Activated naive CD8-positive, alpha-beta T cell treated with anti-CD3 and anti-CD28 coated beads, Interleukin-2, amount 10 ng/mL, durations not matched to agents 7 days and 5 days (primary cell): ENCODE measurements at regions not wholly inside any gene's neighbourhood (a gene's known extent, or its start where the extent isn't known, plus 50 kb on each side); places are given as distances from the start of the nearest gene placed in this dataset.

ENCODE experiments used
- ATAC-seq: fragments of 150-1000 bp; cut with Tn5 transposase; one replicate; pipeline ENCODE4 v1.10.0; 2021; ENCODE audit warnings: low read depth, moderate library complexity
- POLR2A ChIA-PET: fragments of 350-600 bp; sonication (Branson Sonifier 250); formaldehyde crosslinking; loops from one replicate; lab custom pipeline; 2021; ENCODE audit warnings: antibody characterized with exemption; lab: Charles Lee
- DNase-seq: peaks from one replicate; pipeline ENCODE4 v3.0.0; 2021
- H3K27ac Mint-ChIP-seq: one replicate; pipeline ENCODE4 v1.8.0; 2022; ENCODE audit warnings: mild to moderate bottlenecking, mixed read lengths
- H3K27me3 Mint-ChIP-seq: one replicate; pipeline ENCODE4 v1.8.0; 2022; ENCODE audit warnings: mild to moderate bottlenecking, moderate library complexity, mixed read lengths
- H3K36me3 Mint-ChIP-seq: one replicate; pipeline ENCODE4 v1.8.0; 2021; ENCODE audit warnings: mild to moderate bottlenecking, mixed read lengths
- H3K4me1 Mint-ChIP-seq: one replicate; pipeline ENCODE4 v1.8.0; 2021; ENCODE audit warnings: mixed read lengths
- H3K4me3 Mint-ChIP-seq: one replicate; pipeline ENCODE4 v1.8.0; 2022; ENCODE audit warnings: mild to moderate bottlenecking, moderate library complexity, mixed read lengths
- H3K9me3 Mint-ChIP-seq: one replicate; pipeline ENCODE4 v1.8.0; 2021; ENCODE audit warnings: mixed read lengths

GRCh38 chr7:67791918-67792317, 795.3 kb downstream of the TYW1 start:
- Mint-ChIP-seq H3K4me1 (no peaks in the 10 kb centered on the region), H3K9me3 (peaks cover 16% of the 10 kb centered on the region), H3K36me3 (no peaks in the 10 kb centered on the region), H3K27ac (no peak overlapping the region), H3K27me3 (no peaks in the 10 kb centered on the region), H3K4me3 (no peak overlapping the region)
- DNase-seq (no peak), ATAC-seq (no peak)
- POLR2A ChIA-PET = no interaction called here

GRCh38 chr7:67794544-67794943, 797.9 kb downstream of the TYW1 start:
- ATAC-seq = no peak
- POLR2A ChIA-PET = no interaction called here
- no peaks in the 10 kb centered on the region for H3K4me1 Mint-ChIP-seq
- no peaks in the 10 kb centered on the region for H3K36me3 Mint-ChIP-seq
- H3K27me3 Mint-ChIP-seq = no peaks in the 10 kb centered on the region
- peaks cover 12% of the 10 kb centered on the region for H3K9me3 Mint-ChIP-seq
- no peak for DNase-seq
- H3K27ac Mint-ChIP-seq = no peak overlapping the region
- H3K4me3 Mint-ChIP-seq = no peak overlapping the region

- Mint-ChIP-seq H3K9me3 (peaks cover 23% of the 10 kb centered on the region), H3K27ac (no peak overlapping the region), H3K27me3 (no peaks in the 10 kb centered on the region), H3K36me3 (no peaks in the 10 kb centered on the region), H3K4me3 (no peak overlapping the region), H3K4me1 (no peaks in the 10 kb centered on the region)
- ATAC-seq (no peak), DNase-seq (no peak)
- POLR2A ChIA-PET = no interaction called here
Measured at GRCh38 chr7:67803789-67804188, 807.2 kb downstream of the TYW1 start.

GRCh38 chr7:67805921-67806471, 809.4 kb downstream of the TYW1 start:
- Mint-ChIP-seq H3K27ac (no peak overlapping the region), H3K4me1 (no peaks in the 10 kb centered on the region), H3K9me3 (peaks cover 18% of the 10 kb centered on the region), H3K4me3 (no peak overlapping the region), H3K36me3 (no peaks in the 10 kb centered on the region), H3K27me3 (no peaks in the 10 kb centered on the region)
- no peak for DNase-seq
- POLR2A ChIA-PET = no interaction called here
- no peak for ATAC-seq

GRCh38 chr7:67807826-67808225, 811.2 kb downstream of the TYW1 start:
- Mint-ChIP-seq H3K4me3 (no peak overlapping the region), H3K27ac (no peak overlapping the region), H3K27me3 (no peaks in the 10 kb centered on the region), H3K4me1 (no peaks in the 10 kb centered on the region), H3K9me3 (peaks cover 18% of the 10 kb centered on the region), H3K36me3 (no peaks in the 10 kb centered on the region)
- ATAC-seq (no peak), DNase-seq (no peak)
- POLR2A ChIA-PET = no interaction called here

GRCh38 chr7:67809586-67809985, 813.0 kb downstream of the TYW1 start:
- Mint-ChIP-seq H3K36me3 (no peaks in the 10 kb centered on the region), H3K27ac (no peak overlapping the region), H3K9me3 (peaks cover 17% of the 10 kb centered on the region), H3K4me3 (no peak overlapping the region), H3K4me1 (no peaks in the 10 kb centered on the region), H3K27me3 (no peaks in the 10 kb centered on the region)
- POLR2A ChIA-PET = no interaction called here
- DNase-seq = no peak
- no peak for ATAC-seq

GRCh38 chr7:67813621-67814292, 817.1 kb downstream of the TYW1 start:
- DNase-seq = no peak
- POLR2A ChIA-PET = no interaction called here
- no peaks in the 10 kb centered on the region for H3K4me1 Mint-ChIP-seq
- H3K9me3 Mint-ChIP-seq = peaks cover 14% of the 10 kb centered on the region
- no peak for ATAC-seq
- H3K27ac Mint-ChIP-seq = no peak overlapping the region
- H3K27me3 Mint-ChIP-seq = no peaks in the 10 kb centered on the region
- H3K36me3 Mint-ChIP-seq = no peaks in the 10 kb centered on the region
- H3K4me3 Mint-ChIP-seq = no peak overlapping the region

- H3K36me3 Mint-ChIP-seq = no peaks in the 10 kb centered on the region
- H3K4me3 Mint-ChIP-seq = no peak overlapping the region
- no peak overlapping the region for H3K27ac Mint-ChIP-seq
- no peaks in the 10 kb centered on the region for H3K4me1 Mint-ChIP-seq
- POLR2A ChIA-PET = no interaction called here
- no peaks in the 10 kb centered on the region for H3K27me3 Mint-ChIP-seq
- H3K9me3 Mint-ChIP-seq = peaks cover 13% of the 10 kb centered on the region
- DNase-seq (no peak), ATAC-seq (no peak)
Measured at GRCh38 chr7:67817481-67817880, 820.8 kb downstream of the TYW1 start.

GRCh38 chr7:67821116-67821515, 824.5 kb downstream of the TYW1 start:
- Mint-ChIP-seq H3K4me1 (no peaks in the 10 kb centered on the region), H3K27me3 (no peaks in the 10 kb centered on the region), H3K9me3 (peaks cover 23% of the 10 kb centered on the region), H3K27ac (no peak overlapping the region), H3K36me3 (no peaks in the 10 kb centered on the region), H3K4me3 (no peak overlapping the region)
- no peak for DNase-seq
- no peak for ATAC-seq
- POLR2A ChIA-PET = no interaction called here

- POLR2A ChIA-PET = no interaction called here
- Mint-ChIP-seq H3K4me3 (no peak overlapping the region), H3K27me3 (no peaks in the 10 kb centered on the region), H3K27ac (no peak overlapping the region), H3K4me1 (no peaks in the 10 kb centered on the region), H3K9me3 (peaks cover 20% of the 10 kb centered on the region), H3K36me3 (no peaks in the 10 kb centered on the region)
- ATAC-seq (no peak), DNase-seq (no peak)
Measured at GRCh38 chr7:67823345-67823744, 826.7 kb downstream of the TYW1 start.

GRCh38 chr7:67825356-67825755, 828.7 kb downstream of the TYW1 start:
- POLR2A ChIA-PET = no interaction called here
- peaks cover 11% of the 10 kb centered on the region for H3K9me3 Mint-ChIP-seq
- no peak overlapping the region for H3K27ac Mint-ChIP-seq
- no peak for ATAC-seq
- H3K4me3 Mint-ChIP-seq = no peak overlapping the region
- H3K36me3 Mint-ChIP-seq = no peaks in the 10 kb centered on the region
- H3K27me3 Mint-ChIP-seq = no peaks in the 10 kb centered on the region
- H3K4me1 Mint-ChIP-seq = no peaks in the 10 kb centered on the region
- DNase-seq = no peak

- Mint-ChIP-seq H3K36me3 (no peaks in the 10 kb centered on the region), H3K4me1 (no peaks in the 10 kb centered on the region), H3K27me3 (no peaks in the 10 kb centered on the region), H3K27ac (no peak overlapping the region), H3K9me3 (peaks cover 5% of the 10 kb centered on the region), H3K4me3 (no peak overlapping the region)
- DNase-seq (no peak), ATAC-seq (no peak)
- POLR2A ChIA-PET = no interaction called here
Measured at GRCh38 chr7:67841896-67842295, 845.3 kb downstream of the TYW1 start.

GRCh38 chr7:67842571-67842970, 845.9 kb downstream of the TYW1 start:
- no peak for DNase-seq
- Mint-ChIP-seq H3K4me1 (no peaks in the 10 kb centered on the region), H3K27ac (no peak overlapping the region), H3K36me3 (no peaks in the 10 kb centered on the region), H3K4me3 (no peak overlapping the region), H3K27me3 (no peaks in the 10 kb centered on the region), H3K9me3 (peaks cover 7% of the 10 kb centered on the region)
- ATAC-seq = no peak
- POLR2A ChIA-PET = no interaction called here

- POLR2A ChIA-PET = no interaction called here
- Mint-ChIP-seq H3K36me3 (no peaks in the 10 kb centered on the region), H3K4me1 (no peaks in the 10 kb centered on the region), H3K27ac (no peak overlapping the region), H3K4me3 (no peak overlapping the region), H3K27me3 (no peaks in the 10 kb centered on the region), H3K9me3 (peaks cover 7% of the 10 kb centered on the region)
- DNase-seq = no peak
- no peak for ATAC-seq
Measured at GRCh38 chr7:67843001-67843565, 846.5 kb downstream of the TYW1 start.
